NCI-H2107 treated with DMSO at 0.1 percent for 48 hours (cell line): ENCODE measurements at regions not wholly inside any gene's neighbourhood (a gene's known extent, or its start where the extent isn't known, plus 50 kb on each side); places are given as distances from the start of the nearest gene placed in this dataset.
"Not testable (repeated sequence)": the region's sequence is repeated elsewhere in the genome, so short reads cannot be mapped to it uniquely, and the experiment has no call there.

ENCODE experiments used
- DNase-seq: peaks from one replicate; lab custom pipeline; 2025; ENCODE audit not compliant: unreplicated experiment; lab: John Stamatoyannopoulos, UW

DNA sequence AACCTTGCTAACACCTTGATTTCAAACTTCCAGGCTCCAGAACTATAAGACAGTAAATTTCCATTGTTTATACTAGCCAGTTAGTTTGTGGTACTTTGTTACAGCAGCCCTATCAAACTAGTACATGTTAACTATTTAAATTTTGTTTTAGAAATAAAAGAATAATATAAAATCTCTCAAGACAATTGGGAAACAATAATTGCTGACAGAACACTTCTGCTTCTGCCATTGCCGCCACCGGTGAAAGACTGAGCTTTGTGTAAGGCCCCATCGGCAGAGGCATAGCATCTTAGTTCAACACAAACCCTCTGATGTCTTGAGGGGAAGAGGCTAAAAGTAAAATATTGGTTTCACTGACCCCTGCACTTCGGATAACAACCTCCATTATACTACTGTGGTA, 1607.1 kb upstream of the SEL1L start:
- no peak for DNase-seq

DNA sequence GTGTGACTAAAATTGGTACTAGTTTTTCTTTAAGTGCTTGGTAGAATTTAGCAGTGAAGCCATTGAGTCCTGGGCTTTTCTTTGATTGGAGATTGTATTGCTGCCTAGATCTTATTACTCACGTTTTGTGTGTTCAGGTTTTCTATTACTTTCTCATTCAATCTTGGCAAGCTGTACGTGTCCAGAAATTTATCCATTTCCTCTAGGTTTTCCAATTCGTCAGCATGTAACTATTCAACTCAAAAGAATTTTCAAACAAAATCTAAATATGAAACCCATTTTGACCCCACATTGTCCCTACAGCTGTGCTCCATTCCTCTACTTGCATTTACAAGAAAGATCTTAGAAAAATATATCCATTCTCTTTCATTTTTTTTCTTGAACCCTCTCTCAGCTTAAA, 1613.4 kb upstream of the SEL1L start:
- DNase-seq = no peak

DNA sequence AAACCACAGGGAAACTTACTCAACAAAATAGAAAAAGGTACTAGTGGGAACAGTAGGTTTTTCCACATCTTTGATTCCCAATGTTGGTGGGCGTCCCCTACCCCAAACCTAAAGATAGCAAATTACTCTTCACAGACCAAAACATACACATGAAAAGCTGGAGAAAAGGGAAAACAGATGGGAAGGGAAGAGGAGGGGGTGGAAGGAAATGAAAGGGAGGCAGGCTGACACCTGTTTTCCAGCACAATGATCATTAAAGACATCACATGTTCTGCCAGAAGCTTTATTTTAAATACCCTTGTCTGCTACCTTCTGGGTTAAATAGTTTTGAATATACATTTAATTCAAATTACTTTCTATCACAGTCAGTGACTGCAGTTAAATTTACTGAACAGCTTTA, 1617.9 kb upstream of the SEL1L start:
- DNase-seq = no peak

DNA sequence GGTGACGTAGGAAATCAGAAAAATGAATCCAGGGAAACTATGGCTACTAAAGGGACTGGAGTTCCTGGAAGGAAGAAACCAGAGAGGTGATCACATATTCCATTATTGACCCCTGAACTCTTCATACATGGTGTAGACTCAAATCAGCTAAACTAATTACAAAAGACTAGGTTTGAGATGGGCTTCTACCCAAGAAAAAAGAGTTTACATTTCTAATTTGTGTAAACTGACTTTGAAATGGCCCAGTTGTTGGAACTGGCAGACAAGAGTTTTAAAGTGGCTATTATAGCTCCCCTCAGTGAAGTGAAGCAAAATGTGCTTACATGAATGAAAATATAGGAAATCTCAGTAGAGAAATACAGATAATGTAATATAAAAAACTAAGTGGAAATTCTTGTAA, 1619.4 kb upstream of the SEL1L start:
- DNase-seq = no peak

DNA sequence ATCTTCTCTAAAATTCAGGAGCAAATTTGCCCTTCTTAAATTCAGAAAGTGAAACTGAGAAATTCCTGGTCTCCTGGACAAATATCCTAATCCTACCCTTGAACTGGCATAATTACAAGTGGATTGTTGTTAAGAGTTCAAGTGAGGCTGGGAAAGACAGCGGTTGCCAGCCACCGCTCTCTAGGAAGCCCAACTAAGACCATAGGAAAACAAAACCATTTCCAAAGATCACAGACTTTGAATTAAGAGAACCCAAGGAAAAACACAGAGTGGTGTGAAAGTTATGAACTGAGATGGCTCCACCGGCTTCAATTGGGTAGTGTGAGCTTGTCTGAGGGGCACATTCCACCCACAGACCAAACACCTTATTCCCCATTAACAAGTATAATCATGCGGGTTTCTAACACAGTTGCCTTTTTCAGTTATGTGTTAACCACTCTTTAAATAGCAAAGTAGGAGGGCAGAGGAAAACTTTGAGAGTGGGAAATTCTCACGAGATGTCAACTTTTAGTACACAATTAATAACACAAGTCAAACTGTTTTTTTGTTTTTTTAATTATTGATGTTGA, 1628.8 kb upstream of the SEL1L start:
- no peak for DNase-seq

DNA sequence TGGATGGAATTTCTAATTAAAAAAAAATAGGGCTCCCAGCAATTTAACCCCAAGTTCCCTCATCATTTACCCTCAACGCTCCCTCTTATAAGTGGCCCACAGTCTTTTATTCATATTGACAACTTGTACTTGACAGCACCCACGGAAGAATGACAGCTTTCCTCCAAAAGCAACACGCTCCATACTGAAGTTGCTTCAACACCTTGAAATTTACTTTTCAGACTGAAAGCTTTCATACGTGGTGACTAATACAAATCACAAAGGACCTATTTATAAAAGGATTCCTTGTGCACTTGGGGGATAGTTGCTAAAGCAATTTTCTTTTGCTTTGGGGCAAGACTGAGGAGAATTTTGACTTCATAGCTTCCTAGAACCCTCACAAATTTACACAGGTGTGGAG, 1629.4 kb upstream of the SEL1L start:
- no peak for DNase-seq

DNA sequence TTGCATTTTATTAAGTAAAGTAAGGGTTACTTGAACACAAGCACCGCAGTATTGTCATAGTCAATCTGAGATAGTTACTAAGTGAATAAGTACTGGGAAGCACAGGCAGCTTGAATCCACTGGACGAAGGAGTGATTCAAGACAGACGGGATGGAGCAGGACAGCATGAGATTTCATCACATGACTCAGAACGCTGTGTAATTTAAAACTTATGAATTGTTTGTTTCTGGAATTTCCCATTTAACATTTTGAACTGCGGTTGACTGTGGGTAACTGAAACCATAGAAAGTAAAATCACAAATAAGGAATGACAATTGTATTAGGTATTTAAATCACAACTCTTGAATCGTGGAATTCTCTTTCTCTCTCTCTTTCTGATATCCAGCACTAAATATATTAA, 1630.4 kb upstream of the SEL1L start:
- DNase-seq = no peak

DNA sequence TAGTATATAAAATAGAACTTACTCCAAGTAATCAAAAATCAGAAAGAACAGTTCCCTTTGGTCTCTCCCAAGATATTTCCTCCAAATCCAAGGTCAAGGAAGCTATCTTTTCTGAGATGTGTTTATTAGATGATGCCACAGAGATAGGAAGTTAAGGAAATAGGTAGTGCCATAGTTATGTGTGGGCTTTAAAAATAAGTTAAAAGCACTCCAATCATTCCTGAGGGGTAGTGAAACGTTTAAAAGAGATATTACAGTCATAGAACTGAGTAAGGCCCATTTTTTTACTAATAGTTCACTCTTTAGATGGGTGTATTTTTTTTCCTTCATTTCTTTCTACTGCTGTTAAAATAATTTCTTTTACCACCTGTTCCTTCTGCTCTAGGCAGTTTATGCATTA, 1630.9 kb upstream of the SEL1L start:
- DNase-seq = no peak

DNA sequence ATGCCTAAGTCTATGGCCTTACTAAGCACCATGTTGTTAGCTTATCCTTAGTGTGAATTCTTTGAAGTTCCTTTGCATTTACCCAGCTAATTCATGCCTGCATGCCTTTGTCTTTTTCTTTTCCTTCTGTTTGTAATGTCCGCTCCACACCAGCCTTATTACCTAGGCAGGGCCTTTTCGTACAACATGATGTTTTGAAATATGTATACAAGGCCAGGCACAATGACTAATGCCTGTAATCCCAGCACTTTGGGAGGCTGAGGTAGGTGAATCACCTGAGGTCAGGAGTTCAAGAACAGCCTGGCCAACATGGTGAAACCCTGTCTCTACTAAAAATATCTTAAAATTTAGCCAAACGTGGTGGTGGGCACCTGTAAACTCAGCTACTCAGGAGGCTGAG, 1636.5 kb upstream of the SEL1L start:
- DNase-seq = no peak

DNA sequence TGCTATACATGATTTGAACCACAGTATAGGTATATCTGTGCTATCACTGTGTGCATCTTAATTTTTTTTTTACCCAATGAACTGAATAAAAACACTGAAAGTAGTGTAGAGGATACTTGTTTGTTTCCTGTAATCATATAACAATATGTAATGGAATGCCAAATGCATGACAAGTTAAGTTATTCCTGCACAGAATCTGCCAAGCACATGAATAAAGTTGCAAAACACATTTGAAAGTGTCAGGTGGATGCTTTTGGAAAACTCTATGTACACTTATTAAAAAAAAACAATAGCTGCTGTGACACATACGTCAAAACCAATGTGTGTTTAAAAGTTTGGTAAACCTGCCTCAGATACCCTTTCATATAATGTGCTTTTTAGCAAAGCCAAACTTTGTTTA, 1638.1 kb upstream of the SEL1L start:
- DNase-seq = no peak

DNA sequence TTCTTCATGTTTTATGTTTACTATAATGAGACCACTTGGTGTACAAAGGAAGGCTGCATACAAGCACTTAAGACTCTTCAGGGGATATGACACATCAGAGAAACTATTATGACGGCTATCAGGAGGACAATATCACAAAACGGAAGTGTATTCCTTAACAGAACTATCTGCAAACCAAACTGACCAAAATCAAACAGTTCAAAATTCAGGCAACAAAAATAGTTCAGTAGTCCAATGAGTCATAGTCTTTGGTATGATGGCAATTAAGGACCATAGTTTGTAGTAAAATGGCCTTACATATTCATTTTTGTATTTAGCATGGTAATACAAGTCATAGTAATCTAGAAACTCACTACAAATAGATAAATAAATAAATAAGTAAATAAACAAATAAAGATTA, 1638.7 kb upstream of the SEL1L start:
- no peak for DNase-seq

DNA sequence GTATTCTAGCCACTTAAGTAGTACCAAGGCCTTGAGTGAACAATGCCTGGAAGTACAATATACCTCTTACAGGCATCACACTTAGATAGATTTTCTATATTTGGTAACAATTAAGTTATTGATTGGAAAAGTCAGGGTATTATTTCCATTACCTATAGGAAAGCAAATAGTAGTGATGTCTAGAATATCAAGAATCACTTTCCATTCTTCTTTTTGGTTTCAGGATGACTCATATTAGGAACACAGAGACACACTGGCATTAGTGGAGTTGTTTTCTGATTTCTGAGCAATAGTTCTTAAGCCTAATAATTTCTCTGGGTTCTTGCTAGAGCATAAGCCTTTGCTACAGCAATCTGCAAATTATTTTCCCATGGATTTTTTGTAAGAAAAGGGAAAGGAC, 1640.0 kb upstream of the SEL1L start:
- DNase-seq = no peak

DNA sequence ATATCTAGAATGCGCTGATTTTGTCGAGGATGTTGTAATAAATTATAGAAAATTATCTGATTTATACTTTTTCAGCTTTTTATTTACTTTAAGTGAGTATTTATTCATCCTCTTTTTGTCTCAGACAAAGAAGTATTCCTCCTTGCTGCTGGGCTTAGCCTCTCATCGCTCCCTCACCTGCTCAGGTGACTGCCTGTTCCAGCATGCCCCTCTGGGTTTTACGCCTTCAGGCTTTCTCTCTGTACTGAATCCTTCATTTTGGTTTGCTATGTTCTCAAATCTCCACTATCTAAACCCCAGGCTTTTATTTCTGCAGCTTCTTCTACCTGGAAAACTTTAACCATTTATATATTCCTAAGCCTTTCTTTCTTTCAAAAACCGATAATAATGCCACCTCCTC, 1650.9 kb upstream of the SEL1L start:
- no peak for DNase-seq

DNA sequence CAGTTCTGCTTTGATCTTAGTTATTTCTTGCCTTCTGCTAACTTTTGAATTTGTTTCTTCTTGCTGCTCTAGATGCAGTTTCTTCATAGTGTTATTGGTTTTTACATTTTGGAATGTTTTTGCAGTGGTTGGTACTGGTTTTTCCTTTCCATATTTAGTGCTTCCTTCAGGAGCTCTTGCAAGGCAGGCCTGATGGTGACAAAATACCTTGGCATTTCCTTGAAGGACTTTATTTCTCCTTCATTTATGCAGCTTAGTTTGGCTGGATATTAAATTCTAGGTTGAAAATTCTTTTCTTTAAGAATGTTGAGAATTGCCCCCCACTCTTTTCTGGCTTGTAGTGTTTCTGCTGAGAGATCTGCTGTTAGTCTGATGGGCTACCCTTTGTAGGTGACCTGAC, 1654.7 kb upstream of the SEL1L start:
- DNase-seq = not testable (repeated sequence)

DNA sequence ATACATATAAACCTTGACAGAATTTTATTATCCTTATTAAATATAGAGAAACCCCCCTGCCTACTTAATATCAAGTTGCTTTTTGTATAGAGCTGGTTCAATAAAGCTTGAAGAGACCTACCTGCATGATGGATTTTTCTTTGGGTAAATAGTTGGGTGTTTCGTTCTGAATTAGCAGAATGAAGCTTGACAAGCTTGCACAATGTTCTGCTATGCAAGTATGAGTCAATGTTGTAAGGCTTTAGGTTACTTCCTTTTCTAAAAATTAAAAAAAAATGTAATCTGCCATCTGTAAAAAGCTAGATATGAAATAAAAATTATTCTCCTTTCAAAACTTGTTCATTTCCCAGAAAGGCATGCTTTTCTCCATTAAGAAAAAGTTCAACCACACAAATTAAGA, 1662.6 kb upstream of the SEL1L start:
- DNase-seq = no peak

DNA sequence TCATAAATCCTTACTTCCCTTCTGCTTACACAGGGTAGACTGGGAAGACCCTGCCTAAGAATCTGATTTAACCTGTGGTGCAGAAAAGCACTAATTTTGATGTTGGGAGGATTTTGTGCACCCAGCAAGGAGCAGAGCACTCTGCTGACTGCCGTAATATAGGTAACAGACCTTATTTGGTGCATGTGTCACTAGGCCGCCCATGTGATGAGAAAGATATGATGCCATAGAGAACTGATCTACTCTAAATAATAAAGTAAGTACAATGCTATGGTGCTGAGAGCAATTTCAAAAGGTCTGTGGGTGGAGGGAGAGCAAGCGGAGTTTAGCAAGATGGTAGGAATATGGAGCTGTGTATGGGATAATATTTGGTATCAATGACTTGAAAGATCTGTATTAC, 1663.6 kb upstream of the SEL1L start:
- no peak for DNase-seq

DNA sequence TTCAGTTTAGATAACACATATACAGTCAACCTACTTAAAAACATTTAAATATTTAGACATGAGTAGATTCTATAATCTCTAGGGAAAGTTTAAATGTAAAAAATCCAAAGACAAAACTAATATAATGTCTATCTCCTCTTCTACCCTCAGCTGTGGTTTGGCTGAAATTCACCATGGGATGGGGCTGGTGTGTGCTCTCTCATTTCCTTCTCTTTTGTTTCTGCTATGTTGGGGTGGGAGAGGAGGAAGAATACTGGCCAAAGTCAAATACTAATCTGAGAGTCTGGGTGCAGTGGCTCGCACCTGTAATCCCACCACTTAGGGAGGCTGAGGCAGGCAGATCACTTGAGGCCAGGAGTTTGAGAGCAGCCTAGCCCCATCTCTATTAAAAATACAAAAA, 1673.9 kb upstream of the SEL1L start:
- DNase-seq = no peak

DNA sequence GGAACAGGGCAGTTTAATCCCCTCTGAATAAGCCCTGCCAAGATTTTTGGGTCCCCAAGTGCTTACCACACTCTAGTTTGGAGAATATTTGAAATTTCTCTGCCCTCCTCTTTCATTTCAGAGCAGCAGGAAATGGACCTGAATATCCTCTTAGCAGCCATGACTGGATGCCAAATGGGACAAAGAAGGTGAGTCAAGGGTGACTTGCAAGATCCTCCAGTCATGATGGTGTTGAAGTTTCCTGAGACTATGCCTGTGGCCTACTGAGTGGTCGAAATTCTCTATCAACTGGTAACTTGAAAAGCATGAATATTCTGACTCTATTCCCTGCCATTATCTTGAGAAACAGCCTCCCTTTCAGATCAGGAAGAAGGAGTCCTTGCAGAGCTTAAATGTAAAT, 1674.7 kb upstream of the SEL1L start:
- DNase-seq = no peak

DNA sequence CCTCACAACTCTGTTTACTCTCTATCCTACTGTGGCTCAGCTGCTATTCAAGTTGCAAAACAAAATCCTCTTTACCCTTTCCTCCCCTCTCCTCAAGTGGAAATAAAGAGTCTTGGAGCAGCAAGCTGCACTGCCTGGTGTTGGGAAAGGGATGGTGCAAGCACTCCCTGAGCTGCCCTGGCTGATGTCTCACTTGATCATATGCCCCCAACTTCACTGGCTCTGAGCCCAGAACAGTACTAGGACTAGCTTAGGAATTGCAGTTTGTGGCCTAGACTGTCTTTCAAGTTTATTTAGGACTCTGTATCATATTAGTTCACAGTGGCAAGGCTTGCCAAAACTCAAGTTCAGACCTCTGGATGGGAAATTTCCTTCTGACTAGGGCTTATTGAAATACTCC, 1683.8 kb upstream of the SEL1L start:
- no peak for DNase-seq

DNA sequence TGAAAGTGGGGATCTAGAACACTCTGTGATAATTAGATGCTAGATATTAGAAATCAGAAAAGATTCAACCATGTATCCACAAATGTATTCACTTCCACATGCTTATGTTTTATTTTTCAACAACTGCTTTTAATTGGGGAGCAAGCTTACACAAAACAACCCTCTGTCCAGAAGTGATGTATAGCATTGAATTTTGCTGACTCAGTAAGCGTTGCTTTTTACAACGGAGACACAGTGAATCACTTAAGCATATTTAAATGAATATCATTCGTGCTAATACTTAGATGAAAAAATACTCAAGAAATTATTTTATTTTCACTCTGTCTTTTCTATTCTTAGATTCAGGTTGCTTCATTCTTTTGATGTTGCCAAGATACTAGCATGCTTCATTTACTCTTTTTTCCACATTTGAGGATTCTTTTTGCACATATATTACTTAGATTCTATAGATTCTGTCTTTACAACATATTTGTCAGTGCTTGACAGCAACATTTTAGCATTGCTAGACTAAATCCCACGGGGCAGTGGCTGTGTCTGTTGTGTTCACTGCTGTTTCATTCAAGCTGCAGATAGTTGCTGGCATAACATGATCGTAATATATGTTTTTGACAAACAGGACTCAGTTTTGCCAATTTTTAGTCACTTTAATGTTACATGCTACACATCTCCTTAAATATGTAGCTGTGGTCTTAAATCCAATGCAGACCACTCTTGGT, 1714.4 kb upstream of the SEL1L start:
- no peak for DNase-seq

DNA sequence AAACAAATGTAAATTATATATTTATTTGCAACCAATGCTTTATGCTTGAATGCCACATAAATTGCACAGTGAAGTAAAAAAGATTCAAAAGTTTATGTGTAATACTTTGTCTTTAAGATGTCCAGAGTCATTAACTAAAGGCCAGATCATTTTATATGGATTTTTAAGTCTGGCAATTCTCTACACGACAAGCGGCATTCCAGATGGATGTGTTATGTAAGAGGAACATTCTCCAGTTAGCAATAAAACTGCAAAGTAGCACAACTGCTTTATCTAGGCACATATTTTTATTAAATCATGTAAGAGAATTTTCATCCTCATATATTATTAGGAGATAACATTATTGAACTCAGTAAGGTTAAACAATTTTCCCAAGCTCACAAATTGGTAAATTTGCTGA, 1717.7 kb upstream of the SEL1L start:
- no peak for DNase-seq

DNA sequence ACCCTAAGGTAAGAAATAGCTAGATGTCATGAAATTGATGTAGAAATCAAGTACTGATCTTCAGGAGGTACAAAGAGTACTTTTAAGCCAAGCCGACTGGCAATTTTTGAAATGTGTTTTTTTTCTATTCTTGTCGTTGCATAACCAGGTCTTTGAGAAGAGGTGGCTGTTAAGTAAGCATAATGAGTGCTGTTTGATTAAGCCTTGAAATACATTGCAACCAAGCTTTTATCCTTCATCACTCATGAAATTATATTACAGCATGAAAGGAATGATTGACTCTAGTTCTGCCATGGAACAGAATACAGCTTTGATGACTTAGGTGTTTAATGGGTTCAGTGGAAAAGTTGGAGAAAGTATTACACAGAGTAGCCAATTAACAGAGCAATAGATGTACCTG, 1720.2 kb upstream of the SEL1L start:
- no peak for DNase-seq

DNA sequence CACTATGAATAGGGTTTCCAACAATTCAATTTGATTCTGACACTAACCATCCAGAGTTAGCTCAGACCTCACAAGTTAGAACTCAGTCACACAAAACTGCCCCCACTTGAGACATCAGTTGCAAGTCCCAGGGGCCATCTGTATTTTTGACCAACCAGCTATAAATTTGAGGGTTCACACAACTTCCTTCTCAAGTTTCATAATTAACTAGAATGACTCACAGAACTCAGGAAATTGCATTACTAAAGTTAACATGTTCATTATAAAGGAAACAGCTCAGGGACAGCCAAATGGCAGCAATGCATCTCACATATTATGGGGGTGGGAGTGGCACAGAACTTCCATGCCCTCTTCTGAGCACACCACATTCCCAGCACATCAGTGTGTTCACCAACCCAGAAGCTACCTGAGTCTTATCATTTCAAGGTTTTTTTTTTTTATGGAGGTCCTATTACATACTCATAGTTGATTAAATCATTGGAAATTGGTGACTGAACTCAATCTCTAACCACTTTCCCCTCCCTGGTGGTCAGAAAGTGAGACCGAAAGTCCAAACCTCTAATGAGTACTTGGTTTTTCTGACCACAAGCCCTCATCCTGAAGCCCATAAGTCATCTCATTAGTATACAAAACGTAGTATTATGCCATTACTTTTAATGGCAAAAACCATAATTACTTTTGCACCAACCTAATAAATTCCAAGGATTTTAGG, 1721.5 kb upstream of the SEL1L start:
- DNase-seq = no peak
